ENCODE measurements at regions not wholly inside any gene's neighbourhood (a gene's known extent, or its start where the extent isn't known, plus 50 kb on each side); places are given as distances from the start of the nearest gene placed in this dataset.

DNA sequence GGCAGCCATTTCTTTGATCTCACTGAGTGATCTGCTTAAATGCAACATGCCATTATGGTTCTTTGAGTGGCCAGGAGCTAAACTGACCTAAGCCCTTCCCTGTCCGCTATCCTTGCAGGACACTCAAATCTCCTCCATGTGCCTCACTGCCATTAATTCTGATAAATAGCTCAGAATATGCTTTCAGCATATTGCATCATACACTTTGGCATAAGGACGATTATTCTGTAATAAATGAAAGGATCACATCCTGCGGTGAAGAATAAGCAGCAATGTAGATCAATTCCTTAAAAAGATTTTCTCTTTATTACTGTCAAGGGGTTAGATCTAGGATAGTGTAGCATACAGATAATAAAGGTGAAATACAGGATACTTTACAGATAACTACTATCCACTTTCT is 231.8 kb upstream of the CTBP2 start:
- DNase-seq: no peak
- H3K9me3 ChIP-seq (ENCODE audit: control insufficient read depth in 2 of 2, low read length in 2 of 2): no peaks in the 10 kb centered on the region
- no peak overlapping the region for H3K4me3 ChIP-seq (ENCODE audit: low read depth, low read length)
- peaks cover 0 to 11% (median 4%) of the 10 kb centered on the region in 7 donors for H3K9me3 Mint-ChIP-seq
- H3K36me3 Mint-ChIP-seq: no peaks in the 10 kb centered on the region
- no peaks in the 10 kb centered on the region for H3K36me3 ChIP-seq (ENCODE audit: control insufficient read depth, insufficient read depth, low read length)
- no peaks in the 10 kb centered on the region for H3K4me1 ChIP-seq (ENCODE audit: control insufficient read depth, insufficient read depth, low read length, poor library complexity, severe bottlenecking)
- no peaks in the 10 kb centered on the region for H3K27me3 Mint-ChIP-seq
- H3K4me1 Mint-ChIP-seq: no peaks in the 10 kb centered on the region
- ATAC-seq (ENCODE audit: low read depth in 2 of 2): no peak
- no peak overlapping the region for H3K4me3 Mint-ChIP-seq
- H3K27me3 ChIP-seq (ENCODE audit: control insufficient read depth, insufficient read depth, low read length): no peaks in the 10 kb centered on the region
- no peak overlapping the region for H3K27ac ChIP-seq (ENCODE audit: insufficient read depth, low read length, poor library complexity, severe bottlenecking)
- H3K27ac Mint-ChIP-seq: no peak overlapping the region

DNA sequence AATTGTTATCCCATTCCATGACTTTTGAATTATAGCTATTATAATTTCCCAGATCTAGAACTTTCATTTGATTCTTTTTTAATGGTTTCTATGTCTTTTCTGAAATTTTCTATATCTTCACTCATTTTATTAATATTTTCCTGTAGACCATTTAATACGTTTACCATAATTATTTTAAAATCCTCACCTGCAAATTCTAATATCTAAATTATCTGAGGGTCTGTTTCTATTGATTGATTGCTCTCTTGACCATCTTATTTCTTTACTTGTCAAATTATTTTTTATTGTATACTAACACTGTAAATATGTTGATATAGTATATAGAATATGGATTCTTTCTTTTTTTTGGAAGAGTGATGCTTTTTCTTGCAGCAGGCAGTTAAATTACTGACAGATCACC is 229.3 kb upstream of the CTBP2 start:
- Histone ChIP-seq H3K4me3 (ENCODE audit: low read depth, low read length) (no peak overlapping the region), H3K4me1 (ENCODE audit: control insufficient read depth, insufficient read depth, low read length, poor library complexity, severe bottlenecking) (no peaks in the 10 kb centered on the region), H3K27me3 (ENCODE audit: control insufficient read depth, insufficient read depth, low read length) (no peaks in the 10 kb centered on the region), H3K27ac (ENCODE audit: insufficient read depth, low read length, poor library complexity, severe bottlenecking) (no peak overlapping the region), H3K36me3 (ENCODE audit: control insufficient read depth, insufficient read depth, low read length) (no peaks in the 10 kb centered on the region), H3K9me3 (ENCODE audit: control insufficient read depth in 2 of 2, low read length in 2 of 2) (no peaks in the 10 kb centered on the region)
- Mint-ChIP-seq H3K27ac (no peak overlapping the region), H3K4me3 (no peak overlapping the region), H3K27me3 (no peaks in the 10 kb centered on the region), H3K36me3 (no peaks in the 10 kb centered on the region), H3K9me3 (peaks cover 0 to 11% (median 4%) of the 10 kb centered on the region in 7 donors), H3K4me1 (no peaks in the 10 kb centered on the region)
- ATAC-seq (ENCODE audit: low read depth in 2 of 2): no peak
- no peak for DNase-seq

DNA sequence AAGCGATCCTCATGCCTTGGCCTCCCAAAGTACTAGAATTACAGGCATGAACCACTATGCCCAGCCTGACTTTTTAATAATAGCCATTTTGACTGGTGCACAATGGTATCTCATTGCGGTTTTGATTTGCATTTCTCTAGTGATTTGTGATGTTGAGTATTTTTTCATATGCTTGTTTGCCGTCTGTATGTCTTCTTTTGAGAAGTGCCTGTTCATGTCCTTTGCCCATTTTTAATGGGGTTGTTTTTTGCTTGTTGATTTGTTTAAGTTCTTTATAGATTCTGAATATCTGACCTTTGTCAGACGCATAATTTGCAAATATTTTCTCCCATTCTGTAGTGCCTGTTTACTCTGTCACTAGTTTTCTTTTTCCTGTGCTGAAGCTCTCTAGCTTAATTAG is 219.2 kb upstream of the CTBP2 start:
- H3K36me3 Mint-ChIP-seq: no peaks in the 10 kb centered on the region
- H3K4me1 ChIP-seq (ENCODE audit: control insufficient read depth, insufficient read depth, low read length, poor library complexity, severe bottlenecking): no peaks in the 10 kb centered on the region
- no peak overlapping the region for H3K4me3 ChIP-seq (ENCODE audit: low read depth, low read length)
- H3K9me3 Mint-ChIP-seq: peaks cover 2 to 13% (median 7%) of the 10 kb centered on the region in 7 donors
- no peaks in the 10 kb centered on the region for H3K36me3 ChIP-seq (ENCODE audit: control insufficient read depth, insufficient read depth, low read length)
- H3K27me3 Mint-ChIP-seq: no peaks in the 10 kb centered on the region
- DNase-seq: no peak
- H3K4me3 Mint-ChIP-seq: no peak overlapping the region
- peaks cover 0 to 2% of the 10 kb centered on the region in 2 experiments for H3K9me3 ChIP-seq (ENCODE audit: control insufficient read depth in 2 of 2, low read length in 2 of 2)
- H3K27ac Mint-ChIP-seq: no peak overlapping the region
- H3K4me1 Mint-ChIP-seq: no peaks in the 10 kb centered on the region
- H3K27ac ChIP-seq (ENCODE audit: insufficient read depth, low read length, poor library complexity, severe bottlenecking): no peak overlapping the region
- ATAC-seq (ENCODE audit: low read depth in 2 of 2): no peak
- H3K27me3 ChIP-seq (ENCODE audit: control insufficient read depth, insufficient read depth, low read length): no peaks in the 10 kb centered on the region

DNA sequence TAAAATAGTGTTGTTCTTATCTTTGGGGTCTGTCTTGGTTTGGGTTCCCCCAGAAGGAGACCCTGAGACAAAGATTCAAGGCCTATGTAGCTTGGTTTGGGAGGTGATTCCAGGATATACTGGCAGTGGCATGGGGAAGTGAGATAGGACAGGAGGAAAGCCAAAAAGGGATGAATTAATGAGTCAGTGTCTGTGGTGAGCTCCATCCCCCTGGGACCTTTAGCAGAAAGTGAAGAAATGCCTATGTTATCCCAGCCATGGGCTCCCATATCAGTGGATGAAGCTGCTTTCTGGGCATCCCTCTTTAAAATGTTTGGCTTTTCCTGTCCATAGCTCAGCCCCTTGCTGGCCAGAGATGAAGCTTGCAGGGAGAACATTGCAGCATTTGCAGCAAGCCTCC is 217.0 kb upstream of the CTBP2 start:
- no peak overlapping the region for H3K4me3 Mint-ChIP-seq
- DNase-seq: no peak
- H3K4me1 Mint-ChIP-seq: no peaks in the 10 kb centered on the region
- Histone ChIP-seq H3K4me3 (ENCODE audit: low read depth, low read length) (no peak overlapping the region), H3K4me1 (ENCODE audit: control insufficient read depth, insufficient read depth, low read length, poor library complexity, severe bottlenecking) (no peaks in the 10 kb centered on the region), H3K27me3 (ENCODE audit: control insufficient read depth, insufficient read depth, low read length) (no peaks in the 10 kb centered on the region), H3K36me3 (ENCODE audit: control insufficient read depth, insufficient read depth, low read length) (no peaks in the 10 kb centered on the region), H3K9me3 (ENCODE audit: control insufficient read depth in 2 of 2, low read length in 2 of 2) (no peaks in the 10 kb centered on the region), H3K27ac (ENCODE audit: insufficient read depth, low read length, poor library complexity, severe bottlenecking) (no peak overlapping the region)
- H3K27me3 Mint-ChIP-seq: no peaks in the 10 kb centered on the region
- H3K36me3 Mint-ChIP-seq: no peaks in the 10 kb centered on the region
- H3K9me3 Mint-ChIP-seq: peaks cover 0 to 8% (median 5%) of the 10 kb centered on the region in 7 donors
- ATAC-seq (ENCODE audit: low read depth in 2 of 2): no peak
- no peak overlapping the region for H3K27ac Mint-ChIP-seq

DNA sequence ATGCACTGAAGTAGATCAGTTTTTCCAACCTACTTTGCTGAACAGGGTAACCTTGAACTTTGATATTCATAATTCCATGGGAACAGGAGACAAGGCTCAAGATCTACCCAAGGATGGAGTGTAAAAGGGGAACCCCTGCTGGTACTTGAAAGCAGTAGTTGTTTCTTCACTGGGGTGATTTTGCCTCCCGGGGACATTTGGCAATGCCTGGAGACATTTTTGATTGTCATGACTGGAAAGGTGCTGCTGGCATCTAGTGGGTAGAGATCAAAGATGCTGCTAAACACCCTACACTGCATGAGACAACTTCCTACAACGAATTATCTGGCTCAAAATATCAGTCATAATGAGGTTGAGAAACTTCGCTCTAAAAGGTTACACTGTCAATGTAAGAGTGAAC is 214.8 kb upstream of the CTBP2 start:
- no peak overlapping the region for H3K27ac Mint-ChIP-seq
- Histone ChIP-seq H3K4me1 (ENCODE audit: control insufficient read depth, insufficient read depth, low read length, poor library complexity, severe bottlenecking) (no peaks in the 10 kb centered on the region), H3K9me3 (ENCODE audit: control insufficient read depth in 2 of 2, low read length in 2 of 2) (no peaks in the 10 kb centered on the region), H3K36me3 (ENCODE audit: control insufficient read depth, insufficient read depth, low read length) (no peaks in the 10 kb centered on the region), H3K27ac (ENCODE audit: insufficient read depth, low read length, poor library complexity, severe bottlenecking) (no peak overlapping the region), H3K27me3 (ENCODE audit: control insufficient read depth, insufficient read depth, low read length) (no peaks in the 10 kb centered on the region), H3K4me3 (ENCODE audit: low read depth, low read length) (no peak overlapping the region)
- no peak for DNase-seq
- H3K4me1 Mint-ChIP-seq: no peaks in the 10 kb centered on the region
- H3K36me3 Mint-ChIP-seq: no peaks in the 10 kb centered on the region
- no peak overlapping the region for H3K4me3 Mint-ChIP-seq
- no peaks in the 10 kb centered on the region for H3K27me3 Mint-ChIP-seq
- ATAC-seq (ENCODE audit: low read depth in 2 of 2): no peak
- H3K9me3 Mint-ChIP-seq: peaks cover 0 to 6% (median 3%) of the 10 kb centered on the region in 7 donors

DNA sequence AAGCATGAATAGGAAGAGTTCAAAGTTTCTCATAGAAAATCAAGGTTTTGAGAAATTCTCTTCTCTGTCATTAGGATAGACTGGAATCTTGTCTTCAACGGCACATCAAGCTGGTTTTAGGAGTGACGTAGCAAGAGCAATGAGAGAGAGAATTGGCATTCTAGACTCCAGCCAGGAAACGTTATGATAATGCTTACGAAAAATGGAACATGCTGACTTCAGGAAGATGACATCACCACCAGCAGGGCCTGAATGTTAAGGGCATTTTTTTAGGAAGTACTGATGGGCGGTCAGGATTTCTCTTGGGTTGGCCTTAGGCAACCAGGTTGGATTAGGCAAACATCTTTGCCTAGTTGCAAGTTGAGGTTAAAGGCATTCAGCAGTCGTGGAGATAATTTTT is 213.2 kb upstream of the CTBP2 start:
- H3K27me3 Mint-ChIP-seq: no peaks in the 10 kb centered on the region
- DNase-seq (no peak), ATAC-seq (ENCODE audit: low read depth in 2 of 2) (no peak)
- no peaks in the 10 kb centered on the region for H3K4me1 Mint-ChIP-seq
- Histone ChIP-seq H3K27ac (ENCODE audit: insufficient read depth, low read length, poor library complexity, severe bottlenecking) (no peak overlapping the region), H3K27me3 (ENCODE audit: control insufficient read depth, insufficient read depth, low read length) (no peaks in the 10 kb centered on the region), H3K4me3 (ENCODE audit: low read depth, low read length) (no peak overlapping the region), H3K4me1 (ENCODE audit: control insufficient read depth, insufficient read depth, low read length, poor library complexity, severe bottlenecking) (no peaks in the 10 kb centered on the region), H3K36me3 (ENCODE audit: control insufficient read depth, insufficient read depth, low read length) (no peaks in the 10 kb centered on the region), H3K9me3 (ENCODE audit: control insufficient read depth in 2 of 2, low read length in 2 of 2) (no peaks in the 10 kb centered on the region)
- H3K9me3 Mint-ChIP-seq: peaks cover 0 to 4% (median 2%) of the 10 kb centered on the region in 7 donors
- no peak overlapping the region for H3K27ac Mint-ChIP-seq
- H3K36me3 Mint-ChIP-seq: no peaks in the 10 kb centered on the region
- no peak overlapping the region for H3K4me3 Mint-ChIP-seq

DNA sequence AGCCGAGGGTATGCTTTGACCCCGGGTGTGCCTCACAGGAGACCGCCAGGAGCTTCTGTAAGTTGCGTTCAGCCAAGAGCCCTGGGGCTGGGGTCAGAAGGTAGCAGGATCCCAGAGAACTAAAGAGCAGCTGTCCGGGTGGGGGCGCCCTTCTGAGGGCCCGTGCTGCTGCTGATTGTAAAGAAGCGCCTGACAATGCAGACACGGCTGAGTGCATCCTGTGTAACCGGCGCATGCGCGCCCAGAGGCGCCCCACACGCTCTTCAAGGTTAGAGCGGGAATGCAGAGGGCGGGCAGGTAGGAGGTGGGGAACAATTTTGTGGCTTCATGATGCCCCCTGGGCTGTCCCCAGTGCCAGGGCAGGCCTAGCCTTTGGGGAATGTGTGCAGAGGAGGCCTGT is 210.2 kb upstream of the CTBP2 start:
- Mint-ChIP-seq H3K9me3 (peaks cover 0 to 2% (median 0%) of the 10 kb centered on the region in 7 donors), H3K27ac (no peak overlapping the region), H3K4me1 (no peaks in the 10 kb centered on the region), H3K36me3 (no peaks in the 10 kb centered on the region), H3K4me3 (no peak overlapping the region), H3K27me3 (no peaks in the 10 kb centered on the region)
- no peaks in the 10 kb centered on the region for H3K4me1 ChIP-seq (ENCODE audit: control insufficient read depth, insufficient read depth, low read length, poor library complexity, severe bottlenecking)
- no peak overlapping the region for H3K27ac ChIP-seq (ENCODE audit: insufficient read depth, low read length, poor library complexity, severe bottlenecking)
- no peak overlapping the region for H3K4me3 ChIP-seq (ENCODE audit: low read depth, low read length)
- H3K27me3 ChIP-seq (ENCODE audit: control insufficient read depth, insufficient read depth, low read length): no peaks in the 10 kb centered on the region
- H3K36me3 ChIP-seq (ENCODE audit: control insufficient read depth, insufficient read depth, low read length): no peaks in the 10 kb centered on the region
- H3K9me3 ChIP-seq (ENCODE audit: control insufficient read depth in 2 of 2, low read length in 2 of 2): no peaks in the 10 kb centered on the region
- ATAC-seq (ENCODE audit: low read depth in 2 of 2) (no peak), DNase-seq (no peak)

DNA sequence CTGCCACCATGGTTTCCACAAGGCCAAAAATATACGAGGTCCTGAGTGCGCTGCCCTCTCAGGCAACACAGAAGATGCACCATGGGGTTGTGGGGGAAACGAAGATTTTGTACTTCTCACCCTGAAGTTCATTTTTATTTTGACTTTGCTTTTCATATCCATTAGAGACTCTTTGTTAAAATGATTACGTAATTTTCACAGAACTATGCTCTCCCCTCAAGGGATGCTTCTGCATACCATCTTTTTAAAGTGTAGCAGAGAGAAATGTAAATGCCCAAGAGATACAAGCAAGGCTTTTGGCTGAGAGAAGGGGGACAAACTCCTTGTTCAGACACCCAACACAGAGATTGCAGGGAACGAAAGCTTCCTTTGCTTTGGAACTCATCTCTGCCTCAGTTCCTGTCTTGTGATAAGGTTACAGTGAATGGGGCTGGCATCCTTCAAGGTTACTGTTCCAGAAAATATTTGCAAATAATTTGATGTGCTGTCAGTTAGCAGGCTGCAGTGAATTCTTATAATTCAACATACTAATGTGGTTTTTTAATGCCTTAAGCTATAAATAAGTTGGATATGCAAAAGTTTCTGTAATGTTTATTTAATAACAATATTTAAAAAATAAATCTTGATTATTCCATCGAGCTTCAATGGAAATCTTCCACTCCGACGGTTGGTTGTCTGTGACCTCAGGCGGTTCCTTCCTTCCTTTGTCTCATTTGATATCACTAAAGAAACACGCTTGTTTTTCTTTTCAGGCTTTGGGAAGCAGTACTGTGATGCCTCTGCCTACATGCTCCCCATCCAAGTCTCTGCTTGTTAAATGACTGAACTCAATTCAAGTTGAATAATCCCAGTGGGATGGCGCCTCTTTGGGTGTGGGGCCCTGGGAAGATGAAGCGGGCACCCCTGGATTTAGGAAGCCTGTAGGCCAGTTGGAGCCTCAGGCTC is 209.3 kb upstream of the CTBP2 start:
- no peaks in the 10 kb centered on the region for H3K9me3 ChIP-seq (ENCODE audit: control insufficient read depth in 2 of 2, low read length in 2 of 2)
- no peak for ATAC-seq (ENCODE audit: low read depth in 2 of 2)
- DNase-seq: no peak
- no peak overlapping the region for H3K4me3 ChIP-seq (ENCODE audit: low read depth, low read length)
- Mint-ChIP-seq H3K27me3 (no peaks in the 10 kb centered on the region), H3K27ac (no peak overlapping the region), H3K9me3 (peaks cover 0 to 9% (median 0%) of the 10 kb centered on the region in 7 donors), H3K4me1 (no peaks in the 10 kb centered on the region), H3K4me3 (no peak overlapping the region), H3K36me3 (no peaks in the 10 kb centered on the region)
- H3K36me3 ChIP-seq (ENCODE audit: control insufficient read depth, insufficient read depth, low read length): no peaks in the 10 kb centered on the region
- no peak overlapping the region for H3K27ac ChIP-seq (ENCODE audit: insufficient read depth, low read length, poor library complexity, severe bottlenecking)
- H3K4me1 ChIP-seq (ENCODE audit: control insufficient read depth, insufficient read depth, low read length, poor library complexity, severe bottlenecking): no peaks in the 10 kb centered on the region
- H3K27me3 ChIP-seq (ENCODE audit: control insufficient read depth, insufficient read depth, low read length): no peaks in the 10 kb centered on the region
